ENCODE measurements at regions not wholly inside any gene's neighbourhood (a gene's known extent, or its start where the extent isn't known, plus 50 kb on each side); places are given as distances from the start of the nearest gene placed in this dataset.
"Not testable (repeated sequence)": the region's sequence is repeated elsewhere in the genome, so short reads cannot be mapped to it uniquely, and the experiment has no call there.

GRCh38 chr6:71091167-71091566 lies 134.3 kb upstream of the B3GAT2 start:
- no peak for DNase-seq (ENCODE audit: low read depth)
- no peaks in the 10 kb centered on the region for H3K27me3 ChIP-seq (replicated peaks; ENCODE audit: control insufficient read depth, insufficient read depth, low read length)

DNA sequence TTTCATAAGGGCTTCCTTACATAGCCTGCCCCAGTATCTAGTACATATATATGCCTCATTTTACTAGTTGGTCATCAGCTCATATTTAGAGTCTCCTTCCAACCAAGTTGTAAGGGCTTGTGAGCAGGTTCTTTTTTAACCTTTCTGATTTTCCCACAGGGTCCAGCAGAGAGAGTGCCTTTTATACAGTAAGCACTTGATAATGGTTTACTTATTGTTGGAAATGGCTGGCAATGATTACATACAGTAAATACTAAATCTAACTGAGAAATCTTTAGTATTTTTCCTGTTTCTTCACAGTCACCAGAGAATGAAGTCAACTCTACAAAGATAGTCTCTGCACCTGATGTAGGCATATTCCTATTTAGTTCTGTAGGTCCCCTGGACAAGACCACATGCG lies 135.1 kb upstream of the B3GAT2 start:
- Histone ChIP-seq H3K36me3 (ENCODE audit: control insufficient read depth, insufficient read depth, low read length, severe bottlenecking) (no peaks in the 10 kb centered on the region), H3K9ac (ENCODE audit: low read length) (no peak overlapping the region), H3K4me3 (ENCODE audit: low read length) (no peak overlapping the region), H3K4me1 (ENCODE audit: control insufficient read depth, insufficient read depth, low read length) (no peaks in the 10 kb centered on the region), H3K9me3 (ENCODE audit: control insufficient read depth, low read length) (no peaks in the 10 kb centered on the region), H3K27me3 (replicated peaks; ENCODE audit: control insufficient read depth, insufficient read depth, low read length) (no peaks in the 10 kb centered on the region)
- no peak for DNase-seq (ENCODE audit: low read depth)

More at GRCh38 chr6:71091167-71091566, 134.3 kb upstream of the B3GAT2 start:
- Histone ChIP-seq H3K4me3 (ENCODE audit: low read length) (no peak overlapping the region), H3K4me1 (ENCODE audit: control insufficient read depth, insufficient read depth, low read length) (no peaks in the 10 kb centered on the region), H3K9me3 (ENCODE audit: control insufficient read depth, low read length) (no peaks in the 10 kb centered on the region), H3K36me3 (ENCODE audit: control insufficient read depth, insufficient read depth, low read length, severe bottlenecking) (no peaks in the 10 kb centered on the region), H3K9ac (ENCODE audit: low read length) (no peak overlapping the region)

- not testable (repeated sequence) for H3K27me3 ChIP-seq (replicated peaks; ENCODE audit: control insufficient read depth, insufficient read depth, low read length); H3K36me3 ChIP-seq (ENCODE audit: control insufficient read depth, insufficient read depth, low read length, severe bottlenecking); H3K9ac ChIP-seq (ENCODE audit: low read length); DNase-seq (ENCODE audit: low read depth); H3K4me1 ChIP-seq (ENCODE audit: control insufficient read depth, insufficient read depth, low read length); H3K4me3 ChIP-seq (ENCODE audit: low read length)
- H3K9me3 ChIP-seq (ENCODE audit: control insufficient read depth, low read length): peaks cover 26% of the 10 kb centered on the region
Observed at GRCh38 chr6:71097264-71097663, 140.4 kb upstream of the B3GAT2 start.

GRCh38 chr6:71099649-71100048 lies 142.8 kb upstream of the B3GAT2 start:
- Histone ChIP-seq H3K36me3 (ENCODE audit: control insufficient read depth, insufficient read depth, low read length, severe bottlenecking) (no peaks in the 10 kb centered on the region), H3K9me3 (ENCODE audit: control insufficient read depth, low read length) (peaks cover 26% of the 10 kb centered on the region), H3K9ac (ENCODE audit: low read length) (no peak overlapping the region), H3K4me3 (ENCODE audit: low read length) (no peak overlapping the region), H3K27me3 (replicated peaks; ENCODE audit: control insufficient read depth, insufficient read depth, low read length) (no peaks in the 10 kb centered on the region), H3K4me1 (ENCODE audit: control insufficient read depth, insufficient read depth, low read length) (no peaks in the 10 kb centered on the region)
- no peak for DNase-seq (ENCODE audit: low read depth)

GRCh38 chr6:71103130-71103529 lies 146.3 kb upstream of the B3GAT2 start:
- Histone ChIP-seq H3K4me1 (ENCODE audit: control insufficient read depth, insufficient read depth, low read length) (peaks cover 22% of the 10 kb centered on the region), H3K9ac (ENCODE audit: low read length) (no peak overlapping the region), H3K4me3 (ENCODE audit: low read length) (no peak overlapping the region), H3K9me3 (ENCODE audit: control insufficient read depth, low read length) (peaks cover 22% of the 10 kb centered on the region), H3K27me3 (replicated peaks; ENCODE audit: control insufficient read depth, insufficient read depth, low read length) (no peaks in the 10 kb centered on the region), H3K36me3 (ENCODE audit: control insufficient read depth, insufficient read depth, low read length, severe bottlenecking) (no peaks in the 10 kb centered on the region)
- DNase-seq (ENCODE audit: low read depth): no peak

DNA sequence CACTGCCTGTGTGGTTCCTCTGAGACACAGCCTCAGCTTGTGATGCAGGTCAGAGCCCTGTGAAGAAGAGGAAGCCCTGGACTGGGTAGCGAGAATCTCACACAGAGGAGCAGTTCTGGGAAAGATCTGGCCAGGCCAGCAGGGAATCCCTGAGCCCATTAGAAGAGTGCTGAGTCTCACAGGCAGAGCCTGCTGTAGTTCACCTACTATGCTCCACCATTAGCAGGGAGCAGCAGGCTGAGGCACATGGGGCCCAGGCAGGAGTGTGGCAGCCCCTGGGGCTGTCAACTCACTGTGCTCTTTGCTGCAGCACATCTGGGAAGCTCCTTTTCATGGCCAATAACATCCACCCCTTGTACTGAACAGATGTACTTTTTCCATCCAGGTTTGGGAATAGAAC lies 146.8 kb upstream of the B3GAT2 start:
- Histone ChIP-seq H3K4me3 (ENCODE audit: low read length) (no peak overlapping the region), H3K4me1 (ENCODE audit: control insufficient read depth, insufficient read depth, low read length) (peaks cover 22% of the 10 kb centered on the region), H3K9ac (ENCODE audit: low read length) (no peak overlapping the region), H3K9me3 (ENCODE audit: control insufficient read depth, low read length) (peaks cover 18% of the 10 kb centered on the region), H3K27me3 (replicated peaks; ENCODE audit: control insufficient read depth, insufficient read depth, low read length) (no peaks in the 10 kb centered on the region), H3K36me3 (ENCODE audit: control insufficient read depth, insufficient read depth, low read length, severe bottlenecking) (no peaks in the 10 kb centered on the region)
- DNase-seq (ENCODE audit: low read depth): no peak

DNA sequence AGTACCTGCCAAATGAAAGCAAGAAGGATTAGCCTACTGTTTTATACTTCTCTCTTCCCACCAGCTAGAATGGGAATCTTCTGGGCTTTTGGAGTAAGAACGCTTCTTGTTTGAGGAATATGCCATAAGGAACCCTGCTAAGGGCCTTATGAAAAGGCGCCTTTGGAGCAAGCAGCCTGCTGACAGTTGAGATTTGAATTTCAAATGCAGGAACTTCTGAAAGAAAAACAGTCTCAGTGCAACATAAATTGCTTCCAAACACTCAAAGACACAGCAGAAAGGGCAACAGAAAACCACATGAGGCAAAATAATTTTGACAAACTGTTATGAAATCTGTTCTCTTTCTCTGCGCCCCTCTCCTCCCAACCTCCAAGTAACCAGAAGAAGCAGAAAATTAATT lies 149.4 kb upstream of the B3GAT2 start:
- peaks cover 22% of the 10 kb centered on the region for H3K4me1 ChIP-seq (ENCODE audit: control insufficient read depth, insufficient read depth, low read length)
- no peak overlapping the region for H3K9ac ChIP-seq (ENCODE audit: low read length)
- no peak overlapping the region for H3K4me3 ChIP-seq (ENCODE audit: low read length)
- no peaks in the 10 kb centered on the region for H3K36me3 ChIP-seq (ENCODE audit: control insufficient read depth, insufficient read depth, low read length, severe bottlenecking)
- DNase-seq (ENCODE audit: low read depth): no peak
- H3K9me3 ChIP-seq (ENCODE audit: control insufficient read depth, low read length): no peaks in the 10 kb centered on the region
- H3K27me3 ChIP-seq (replicated peaks; ENCODE audit: control insufficient read depth, insufficient read depth, low read length): no peaks in the 10 kb centered on the region

DNA sequence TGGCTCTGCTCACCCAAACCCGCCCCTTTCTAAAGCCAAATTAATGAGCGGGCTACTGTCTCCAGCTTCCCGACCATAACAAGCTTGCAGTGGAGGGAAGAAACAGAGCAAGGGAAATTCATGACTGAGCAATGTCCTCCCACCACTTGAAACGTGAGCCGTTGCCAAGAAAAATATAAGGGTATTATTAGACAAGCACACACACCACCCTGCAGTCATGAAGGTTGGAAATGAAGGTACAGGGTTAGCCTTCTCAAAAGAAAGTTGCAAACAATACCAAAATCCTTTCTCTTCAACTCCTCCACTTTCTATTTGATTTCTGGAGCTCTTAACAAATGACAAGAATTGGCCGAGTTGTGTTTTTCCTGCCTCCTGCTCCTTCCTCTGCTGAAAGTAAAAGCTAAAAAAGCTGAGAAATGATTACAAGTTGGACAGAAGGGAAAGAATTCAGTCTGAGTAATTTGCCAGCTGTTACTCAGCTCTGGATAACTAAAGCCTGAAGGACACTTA lies 151.1 kb upstream of the B3GAT2 start:
- peak overlapping the region; percentile 58 for H3K9ac ChIP-seq (ENCODE audit: low read length)
- H3K9me3 ChIP-seq (ENCODE audit: control insufficient read depth, low read length): no peaks in the 10 kb centered on the region
- DNase-seq (ENCODE audit: low read depth): peak; percentile 57
- peaks cover 22% of the 10 kb centered on the region for H3K4me1 ChIP-seq (ENCODE audit: control insufficient read depth, insufficient read depth, low read length)
- no peaks in the 10 kb centered on the region for H3K27me3 ChIP-seq (replicated peaks; ENCODE audit: control insufficient read depth, insufficient read depth, low read length)
- no peaks in the 10 kb centered on the region for H3K36me3 ChIP-seq (ENCODE audit: control insufficient read depth, insufficient read depth, low read length, severe bottlenecking)
- peak overlapping the region; percentile 74 for H3K4me3 ChIP-seq (ENCODE audit: low read length)

DNA sequence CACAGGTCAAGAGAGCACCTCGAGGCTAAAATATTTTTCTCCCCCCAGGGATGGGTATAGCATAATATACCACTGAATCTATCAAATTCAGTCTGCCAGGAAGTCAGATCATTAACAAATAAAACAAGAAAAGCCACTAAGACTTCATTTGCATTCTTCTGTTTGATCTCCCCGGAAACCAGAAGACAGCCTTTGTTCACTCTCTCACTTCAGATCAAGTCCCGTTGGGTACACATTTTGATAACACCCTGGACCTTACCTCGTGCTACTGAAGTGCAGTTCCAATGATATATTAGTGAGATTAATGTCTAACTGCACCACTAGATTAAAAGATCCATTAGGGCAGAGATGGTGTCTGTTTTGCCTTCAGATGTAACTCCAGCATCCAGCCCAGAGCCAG lies 157.7 kb upstream of the B3GAT2 start:
- peaks cover 7% of the 10 kb centered on the region for H3K9me3 ChIP-seq (ENCODE audit: control insufficient read depth, low read length)
- DNase-seq (ENCODE audit: low read depth): no peak
- H3K27me3 ChIP-seq (replicated peaks; ENCODE audit: control insufficient read depth, insufficient read depth, low read length): no peaks in the 10 kb centered on the region
- no peak overlapping the region for H3K4me3 ChIP-seq (ENCODE audit: low read length)
- H3K36me3 ChIP-seq (ENCODE audit: control insufficient read depth, insufficient read depth, low read length, severe bottlenecking): no peaks in the 10 kb centered on the region
- H3K9ac ChIP-seq (ENCODE audit: low read length): no peak overlapping the region
- no peaks in the 10 kb centered on the region for H3K4me1 ChIP-seq (ENCODE audit: control insufficient read depth, insufficient read depth, low read length)

DNA sequence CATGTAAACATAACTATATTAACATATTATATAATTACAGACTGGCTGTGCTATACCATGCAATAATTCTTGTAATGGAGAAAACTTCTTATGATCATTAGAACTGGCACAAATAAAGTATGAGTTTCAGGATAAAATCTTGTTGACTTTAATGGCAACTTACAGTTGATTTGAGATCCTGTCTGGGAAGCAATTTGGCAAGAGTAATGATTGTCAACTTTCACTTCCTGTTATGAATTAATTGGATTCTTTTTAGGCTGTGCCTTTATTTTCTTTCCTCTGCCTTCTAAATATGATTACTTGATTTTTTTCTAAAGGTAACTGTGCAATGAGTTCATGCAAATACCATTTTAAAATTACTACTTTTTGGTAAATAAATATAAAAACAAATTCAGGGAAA lies 158.1 kb upstream of the B3GAT2 start:
- no peak for DNase-seq (ENCODE audit: low read depth)
- Histone ChIP-seq H3K4me1 (ENCODE audit: control insufficient read depth, insufficient read depth, low read length) (no peaks in the 10 kb centered on the region), H3K4me3 (ENCODE audit: low read length) (no peak overlapping the region), H3K9me3 (ENCODE audit: control insufficient read depth, low read length) (peaks cover 12% of the 10 kb centered on the region), H3K27me3 (replicated peaks; ENCODE audit: control insufficient read depth, insufficient read depth, low read length) (no peaks in the 10 kb centered on the region), H3K9ac (ENCODE audit: low read length) (no peak overlapping the region), H3K36me3 (ENCODE audit: control insufficient read depth, insufficient read depth, low read length, severe bottlenecking) (no peaks in the 10 kb centered on the region)

GRCh38 chr6:71119560-71119959 lies 162.7 kb upstream of the B3GAT2 start:
- no peaks in the 10 kb centered on the region for H3K27me3 ChIP-seq (replicated peaks; ENCODE audit: control insufficient read depth, insufficient read depth, low read length)
- H3K4me3 ChIP-seq (ENCODE audit: low read length): no peak overlapping the region
- H3K9ac ChIP-seq (ENCODE audit: low read length): no peak overlapping the region
- peaks cover 22% of the 10 kb centered on the region for H3K9me3 ChIP-seq (ENCODE audit: control insufficient read depth, low read length)
- H3K4me1 ChIP-seq (ENCODE audit: control insufficient read depth, insufficient read depth, low read length): peaks cover 6% of the 10 kb centered on the region
- no peaks in the 10 kb centered on the region for H3K36me3 ChIP-seq (ENCODE audit: control insufficient read depth, insufficient read depth, low read length, severe bottlenecking)
- DNase-seq (ENCODE audit: low read depth): no peak

DNA sequence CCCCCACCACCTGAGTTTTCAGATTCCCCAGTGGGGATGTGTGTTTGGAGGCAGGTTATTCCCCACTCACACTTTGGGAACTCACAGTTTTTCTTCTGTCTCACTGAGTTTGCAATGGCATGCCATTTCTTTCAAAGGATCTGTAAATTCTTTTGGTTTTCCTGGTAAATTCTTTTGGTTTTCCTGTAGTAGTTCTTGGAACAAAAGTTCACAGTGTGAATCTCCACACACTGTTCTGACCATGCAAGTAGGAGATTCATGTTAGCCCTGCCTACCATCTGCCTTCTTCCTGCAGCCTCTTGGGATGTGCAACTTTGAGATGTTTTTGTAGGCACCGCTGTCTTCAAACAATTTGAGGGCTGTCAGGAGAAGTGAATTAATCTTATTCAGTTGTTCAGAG lies 165.6 kb upstream of the OGFRL1 start:
- no peak overlapping the region for H3K4me3 ChIP-seq (ENCODE audit: low read length)
- no peaks in the 10 kb centered on the region for H3K27me3 ChIP-seq (replicated peaks; ENCODE audit: control insufficient read depth, insufficient read depth, low read length)
- DNase-seq (ENCODE audit: low read depth): no peak
- H3K36me3 ChIP-seq (ENCODE audit: control insufficient read depth, insufficient read depth, low read length, severe bottlenecking): no peaks in the 10 kb centered on the region
- no peak overlapping the region for H3K9ac ChIP-seq (ENCODE audit: low read length)
- H3K9me3 ChIP-seq (ENCODE audit: control insufficient read depth, low read length): peaks cover 29% of the 10 kb centered on the region
- H3K4me1 ChIP-seq (ENCODE audit: control insufficient read depth, insufficient read depth, low read length): peaks cover 7% of the 10 kb centered on the region
